Keratinocyte (primary cell): ENCODE measurements at regions not wholly inside any gene's neighbourhood (a gene's known extent, or its start where the extent isn't known, plus 50 kb on each side); places are given as distances from the start of the nearest gene placed in this dataset.

ENCODE experiments used
- DNase-seq: peaks from one replicate; pipeline ENCODE4 v3.0.0-alpha.2; 2011; ENCODE audit warnings: low read depth, missing footprints, low spot score
- FAIRE-seq: peaks from 2 replicates; lab custom pipeline; 2011; peaks lifted over from hg19 to GRCh38; lab: Jason Lieb, UNC
- H2AFZ ChIP-seq: 2 replicates; pipeline ENCODE4 v1.6.0; 2012; ENCODE audit warnings: low read length, control low read depth, inconsistent platforms; ENCODE audit not compliant: control insufficient read depth
- H3K27ac ChIP-seq: 2 replicates; pipeline ENCODE4 v1.5.1; 2011; ENCODE audit warnings: low read length; ENCODE audit not compliant: control insufficient read depth, insufficient read depth
- H3K27me3 ChIP-seq: 3 replicates; pipeline ENCODE4 v1.6.0; 2011; ENCODE audit warnings: low read length; ENCODE audit not compliant: control insufficient read depth, insufficient read depth; ENCODE audit errors: extremely low read depth
- H3K36me3 ChIP-seq, 2 experiments: 2 replicates in 1 of 2; 3 replicates in 1 of 2; pipeline ENCODE4 v1.5.1; 2011; ENCODE audit warnings: low read length in 2 of 2, mild to moderate bottlenecking in 1 of 2; ENCODE audit not compliant: control insufficient read depth in 2 of 2, insufficient read depth in 2 of 2; ENCODE audit errors: extremely low read depth in 1 of 2
- H3K4me1 ChIP-seq: 3 replicates; pipeline ENCODE4 v1.5.1; 2011; ENCODE audit warnings: low read length; ENCODE audit not compliant: control insufficient read depth, insufficient read depth; ENCODE audit errors: extremely low read depth
- H3K4me2 ChIP-seq: 3 replicates; pipeline ENCODE4 v1.6.0; 2011; ENCODE audit warnings: low read depth, low read length; ENCODE audit not compliant: control insufficient read depth, insufficient read depth; ENCODE audit errors: extremely low read depth
- H3K4me3 ChIP-seq, 3 experiments: fragments of 200-600 bp in 1 of 3; sonication (generic) in 1 of 3; 2 replicates in 2 of 3; 3 replicates in 1 of 3; pipeline ENCODE4 v1.5.1; 2011 to 2016; ENCODE audit warnings: low read length in 3 of 3, mild to moderate bottlenecking in 3 of 3, control low read depth in 2 of 3, inconsistent platforms in 1 of 3, low read depth in 1 of 3, mixed read lengths in 1 of 3, mixed run types in 1 of 3, moderate library complexity in 1 of 3; ENCODE audit not compliant: control insufficient read depth in 2 of 3, insufficient read depth in 2 of 3; ENCODE audit errors: extremely low read depth in 1 of 3
- H3K79me2 ChIP-seq: 2 replicates; pipeline ENCODE4 v1.6.0; 2012; ENCODE audit warnings: low read length; ENCODE audit not compliant: control insufficient read depth, insufficient read depth
- H3K9ac ChIP-seq: 3 replicates; pipeline ENCODE4 v1.6.0; 2011; ENCODE audit warnings: low read length; ENCODE audit not compliant: control insufficient read depth, insufficient read depth; ENCODE audit errors: extremely low read depth
- H3K9me1 ChIP-seq: 3 replicates; pipeline ENCODE4 v1.6.0; 2011; ENCODE audit warnings: low read length; ENCODE audit not compliant: control insufficient read depth, insufficient read depth; ENCODE audit errors: extremely low read depth
- H3K9me3 ChIP-seq: 2 replicates; pipeline ENCODE4 v1.5.1; 2012; ENCODE audit warnings: low read depth, low read length; ENCODE audit not compliant: control insufficient read depth
- H4K20me1 ChIP-seq: 3 replicates; pipeline ENCODE4 v1.6.0; 2011; ENCODE audit warnings: low read length; ENCODE audit not compliant: control insufficient read depth, insufficient read depth; ENCODE audit errors: extremely low read depth
- EZH2 ChIP-seq: IDR thresholded peaks from one replicate; pipeline ENCODE4 v1.6.1; 2012; ENCODE audit warnings: inconsistent platforms, mild to moderate bottlenecking, low read length, moderate library complexity
- dilution Hi-C: fragments of 300-500 bp; cut with MboI; formaldehyde crosslinking; loops from one replicate; pipeline ENCODE4 v1.7.0; 2020; ENCODE audit warnings: low sequenced_read_pairs; ENCODE audit not compliant: extremely low pct_ligation_motif_present
- TF ChIP-seq, protein P1 (sequence below), 3 experiments: IDR thresholded peaks in 1 of 3; conservative IDR thresholded peaks in 1 of 3; optimal IDR thresholded peaks in 1 of 3; 2 replicates in 2 of 3; 3 replicates in 1 of 3; pipeline versions ENCODE3 to v1.5.1; 2011; ENCODE audit warnings: low read length in 3 of 3, mild to moderate bottlenecking in 3 of 3, moderate library complexity in 2 of 3, control low read depth in 1 of 3, inconsistent platforms in 1 of 3; ENCODE audit not compliant: insufficient read depth in 2 of 3; ENCODE audit errors: extremely low read depth in 1 of 3

GRCh38 chr11:106193956-106194355 is 116.5 kb downstream of the AASDHPPT start:
- DNase-seq (no peak), FAIRE-seq (no peak)
- no peak for TF ChIP-seq EZH2
- TF ChIP-seq, protein P1, sequence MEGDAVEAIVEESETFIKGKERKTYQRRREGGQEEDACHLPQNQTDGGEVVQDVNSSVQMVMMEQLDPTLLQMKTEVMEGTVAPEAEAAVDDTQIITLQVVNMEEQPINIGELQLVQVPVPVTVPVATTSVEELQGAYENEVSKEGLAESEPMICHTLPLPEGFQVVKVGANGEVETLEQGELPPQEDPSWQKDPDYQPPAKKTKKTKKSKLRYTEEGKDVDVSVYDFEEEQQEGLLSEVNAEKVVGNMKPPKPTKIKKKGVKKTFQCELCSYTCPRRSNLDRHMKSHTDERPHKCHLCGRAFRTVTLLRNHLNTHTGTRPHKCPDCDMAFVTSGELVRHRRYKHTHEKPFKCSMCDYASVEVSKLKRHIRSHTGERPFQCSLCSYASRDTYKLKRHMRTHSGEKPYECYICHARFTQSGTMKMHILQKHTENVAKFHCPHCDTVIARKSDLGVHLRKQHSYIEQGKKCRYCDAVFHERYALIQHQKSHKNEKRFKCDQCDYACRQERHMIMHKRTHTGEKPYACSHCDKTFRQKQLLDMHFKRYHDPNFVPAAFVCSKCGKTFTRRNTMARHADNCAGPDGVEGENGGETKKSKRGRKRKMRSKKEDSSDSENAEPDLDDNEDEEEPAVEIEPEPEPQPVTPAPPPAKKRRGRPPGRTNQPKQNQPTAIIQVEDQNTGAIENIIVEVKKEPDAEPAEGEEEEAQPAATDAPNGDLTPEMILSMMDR (optimal IDR thresholded peaks at IDR 0.05 in 1 of 3, IDR thresholded peaks at IDR 0.05 in 1 of 3, conservative IDR thresholded peaks at IDR 0.05 in 1 of 3; ENCODE audit: extremely low read depth in 1 of 3, insufficient read depth in 2 of 3, low read length in 3 of 3), result no peak

GRCh38 chr11:106197438-106197837 is 120.0 kb downstream of the AASDHPPT start:
- FAIRE-seq, result no peak
- no peak for TF ChIP-seq EZH2
- TF ChIP-seq, protein P1 (optimal IDR thresholded peaks at IDR 0.05 in 1 of 3, IDR thresholded peaks at IDR 0.05 in 1 of 3, conservative IDR thresholded peaks at IDR 0.05 in 1 of 3; ENCODE audit: extremely low read depth in 1 of 3, insufficient read depth in 2 of 3, low read length in 3 of 3), result no peak
- Histone ChIP-seq H4K20me1 (no peaks in the 10 kb centered on the region), H3K27me3 (no peaks in the 10 kb centered on the region), H3K4me3 (no peak overlapping the region), H3K79me2 (no peaks in the 10 kb centered on the region), H3K9ac (no peak overlapping the region), H3K27ac (no peak overlapping the region), H3K36me3 (no peaks in the 10 kb centered on the region), H3K9me1 (no peaks in the 10 kb centered on the region), H3K4me2 (no peak overlapping the region), H2AFZ (no peak overlapping the region), H3K9me3 (no peaks in the 10 kb centered on the region), H3K4me1 (no peaks in the 10 kb centered on the region)
- no peak for DNase-seq
- dilution Hi-C loops, result no loop called here

More at GRCh38 chr11:106193956-106194355, 116.5 kb downstream of the AASDHPPT start:
- Histone ChIP-seq H3K79me2 (no peaks in the 10 kb centered on the region), H3K4me3 (no peak overlapping the region), H3K27me3 (no peaks in the 10 kb centered on the region), H3K4me1 (no peaks in the 10 kb centered on the region), H3K9me3 (no peaks in the 10 kb centered on the region), H3K4me2 (no peak overlapping the region), H3K9ac (no peak overlapping the region), H3K36me3 (no peaks in the 10 kb centered on the region), H2AFZ (no peak overlapping the region), H3K27ac (no peak overlapping the region), H4K20me1 (no peaks in the 10 kb centered on the region), H3K9me1 (no peaks in the 10 kb centered on the region)
- dilution Hi-C loops, result no loop called here
